ENCODE measurements at regions not wholly inside any gene's neighbourhood (a gene's known extent, or its start where the extent isn't known, plus 50 kb on each side); places are given as distances from the start of the nearest gene placed in this dataset.

- Histone ChIP-seq H4K20me1 (ENCODE audit: low read depth, low read length) (no peaks in the 10 kb centered on the region), H3K79me2 (ENCODE audit: insufficient read depth, low read length) (no peaks in the 10 kb centered on the region), H3K4me2 (ENCODE audit: low read depth, low read length, poor library complexity, severe bottlenecking) (no peak overlapping the region), H3K27ac (ENCODE audit: low read depth, low read length) (no peak overlapping the region), H3F3A (ENCODE audit: insufficient read depth) (no peaks in the 10 kb centered on the region), H3K27me3 (ENCODE audit: low read length) (no peaks in the 10 kb centered on the region), H3K9me3 (ENCODE audit: insufficient read depth, low read length) (peaks cover 28% of the 10 kb centered on the region), H3K4me3 (ENCODE audit: insufficient read depth, low read length, poor library complexity, severe bottlenecking) (no peak overlapping the region), H3K9me2 (replicated peaks; ENCODE audit: insufficient read depth, low read length) (no peaks in the 10 kb centered on the region), H3K9ac (ENCODE audit: low read length) (no peak overlapping the region), H2AFZ (ENCODE audit: low read depth, low read length, severe bottlenecking) (no peak overlapping the region), H3K36me3 (ENCODE audit: low read length) (no peaks in the 10 kb centered on the region)
- TF ChIP-seq EZH2phosphoT487 (conservative IDR thresholded peaks at IDR 0.05; ENCODE audit: low read length) (no peak), CTCF (IDR thresholded peaks at IDR 0.05; ENCODE audit: insufficient read depth, low read length, poor library complexity, severe bottlenecking) (no peak)
These were observed 83.0 kb upstream of the FCN1 start for GRCh38 chr9:135000647-135001245.

GRCh38 chr9:135001526-135001925 lies 83.8 kb upstream of the FCN1 start:
- no peak overlapping the region for H3K27ac ChIP-seq (ENCODE audit: low read depth, low read length)
- H4K20me1 ChIP-seq (ENCODE audit: low read depth, low read length), result no peaks in the 10 kb centered on the region
- H3K4me3 ChIP-seq (ENCODE audit: insufficient read depth, low read length, poor library complexity, severe bottlenecking), result no peak overlapping the region
- TF ChIP-seq EZH2phosphoT487 (conservative IDR thresholded peaks at IDR 0.05; ENCODE audit: low read length) (no peak), CTCF (IDR thresholded peaks at IDR 0.05; ENCODE audit: insufficient read depth, low read length, poor library complexity, severe bottlenecking) (no peak)
- H3K4me2 ChIP-seq (ENCODE audit: low read depth, low read length, poor library complexity, severe bottlenecking), result no peak overlapping the region
- peaks cover 28% of the 10 kb centered on the region for H3K9me3 ChIP-seq (ENCODE audit: insufficient read depth, low read length)
- H3K9me2 ChIP-seq (replicated peaks; ENCODE audit: insufficient read depth, low read length), result no peaks in the 10 kb centered on the region
- H2AFZ ChIP-seq (ENCODE audit: low read depth, low read length, severe bottlenecking), result no peak overlapping the region
- H3K27me3 ChIP-seq (ENCODE audit: low read length), result no peaks in the 10 kb centered on the region
- no peaks in the 10 kb centered on the region for H3F3A ChIP-seq (ENCODE audit: insufficient read depth)
- H3K36me3 ChIP-seq (ENCODE audit: low read length), result no peaks in the 10 kb centered on the region
- H3K79me2 ChIP-seq (ENCODE audit: insufficient read depth, low read length), result no peaks in the 10 kb centered on the region
- H3K9ac ChIP-seq (ENCODE audit: low read length), result no peak overlapping the region

- H3K36me3 ChIP-seq (ENCODE audit: low read length), result no peaks in the 10 kb centered on the region
- H3K4me2 ChIP-seq (ENCODE audit: low read depth, low read length, poor library complexity, severe bottlenecking), result no peak overlapping the region
- H3F3A ChIP-seq (ENCODE audit: insufficient read depth), result no peaks in the 10 kb centered on the region
- no peak overlapping the region for H2AFZ ChIP-seq (ENCODE audit: low read depth, low read length, severe bottlenecking)
- TF ChIP-seq CTCF (IDR thresholded peaks at IDR 0.05; ENCODE audit: insufficient read depth, low read length, poor library complexity, severe bottlenecking) (no peak), EZH2phosphoT487 (conservative IDR thresholded peaks at IDR 0.05; ENCODE audit: low read length) (no peak)
- H3K79me2 ChIP-seq (ENCODE audit: insufficient read depth, low read length), result no peaks in the 10 kb centered on the region
- H3K27me3 ChIP-seq (ENCODE audit: low read length), result no peaks in the 10 kb centered on the region
- peaks cover 28% of the 10 kb centered on the region for H3K9me3 ChIP-seq (ENCODE audit: insufficient read depth, low read length)
- no peak overlapping the region for H3K4me3 ChIP-seq (ENCODE audit: insufficient read depth, low read length, poor library complexity, severe bottlenecking)
- H3K9me2 ChIP-seq (replicated peaks; ENCODE audit: insufficient read depth, low read length), result no peaks in the 10 kb centered on the region
- no peak overlapping the region for H3K27ac ChIP-seq (ENCODE audit: low read depth, low read length)
- no peak overlapping the region for H3K9ac ChIP-seq (ENCODE audit: low read length)
- H4K20me1 ChIP-seq (ENCODE audit: low read depth, low read length), result no peaks in the 10 kb centered on the region
These were observed 84.6 kb upstream of the FCN1 start for GRCh38 chr9:135002336-135002735.

Measured in SU-DHL-6 (cell line).